CD4-positive, alpha-beta T cell (primary cell): ENCODE measurements at regions not wholly inside any gene's neighbourhood (a gene's known extent, or its start where the extent isn't known, plus 50 kb on each side); places are given as distances from the start of the nearest gene placed in this dataset.

ENCODE experiments used
- ATAC-seq: fragments of 200-7000 bp; cut with Tn5 transposase; one replicate; pipeline ENCODE4 v1.10.0; 2022; ENCODE audit warnings: mild to moderate bottlenecking; ENCODE audit not compliant: poor library complexity
- CTCF ChIA-PET: fragments of 350-600 bp; sonication (Branson Sonifier 250); formaldehyde crosslinking; loops from one replicate; lab custom pipeline; 2021; ENCODE audit warnings: antibody characterized with exemption, inconsistent platforms; lab: Charles Lee
- POLR2A ChIA-PET: fragments of 350-600 bp; sonication (Branson Sonifier 250); formaldehyde crosslinking; loops from one replicate; lab custom pipeline; 2021; ENCODE audit warnings: antibody characterized with exemption, inconsistent platforms; lab: Charles Lee
- DNase-seq, 14 experiments: peaks; one replicate each; pipeline ENCODE4 v3.0.0-alpha.2; 2013 to 2020; ENCODE audit warnings: mixed read lengths in 2 of 14
- H3K27ac ChIP-seq, 2 donors: one replicate each; pipeline versions ENCODE4 v1.5.1 to v1.7.0; 2013; ENCODE audit warnings: low read length in 2 of 2, low read depth in 1 of 2, mild to moderate bottlenecking in 1 of 2
- H3K27me3 ChIP-seq, 2 experiments: 1 replicate in 1 of 2; 2 replicates in 1 of 2; pipeline versions ENCODE4 v1.6.1 to v1.7.0; 2013; ENCODE audit warnings: low read length in 2 of 2, control low read depth in 1 of 2, mild to moderate bottlenecking in 1 of 2, moderate library complexity in 1 of 2; ENCODE audit not compliant: insufficient read depth in 2 of 2, control insufficient read depth in 1 of 2
- H3K36me3 ChIP-seq: one replicate; pipeline ENCODE4 v1.6.1; 2013; ENCODE audit warnings: low read length, control low read depth; ENCODE audit not compliant: insufficient read depth
- H3K4me1 ChIP-seq: one replicate; pipeline ENCODE4 v1.6.1; 2013; ENCODE audit warnings: low read length, control low read depth; ENCODE audit not compliant: insufficient read depth
- H3K4me3 ChIP-seq: one replicate; pipeline ENCODE4 v1.5.1; 2013; ENCODE audit warnings: mild to moderate bottlenecking, low read length, moderate library complexity
- H3K9me3 ChIP-seq, 2 experiments: 1 replicate in 1 of 2; 2 replicates in 1 of 2; pipeline versions ENCODE4 v1.6.1 to v1.7.0; 2013; ENCODE audit warnings: low read length in 2 of 2, mild to moderate bottlenecking in 2 of 2, control low read depth in 1 of 2, moderate library complexity in 1 of 2; ENCODE audit not compliant: control insufficient read depth in 1 of 2, insufficient read depth in 1 of 2
- H3K27ac Mint-ChIP-seq: one replicate; pipeline ENCODE4 v1.8.0; 2020; ENCODE audit warnings: mixed read lengths
- H3K27me3 Mint-ChIP-seq: one replicate; pipeline ENCODE4 v1.8.0; 2021; ENCODE audit warnings: mixed read lengths
- H3K36me3 Mint-ChIP-seq: one replicate; pipeline ENCODE4 v1.8.0; 2021; ENCODE audit warnings: low read depth, mixed read lengths
- H3K4me1 Mint-ChIP-seq: one replicate; pipeline ENCODE4 v1.8.0; 2021; ENCODE audit warnings: low read depth, mixed read lengths
- H3K4me3 Mint-ChIP-seq: one replicate; pipeline ENCODE4 v1.8.0; 2020; ENCODE audit warnings: mild to moderate bottlenecking, mixed read lengths
- H3K9me3 Mint-ChIP-seq: one replicate; pipeline ENCODE4 v1.8.0; 2020; ENCODE audit warnings: mixed read lengths
- intact Hi-C, 2 experiments: fragments of 100-400 bp; cut with DNase I in 1 of 2; cut with micrococcal nuclease in 1 of 2; formaldehyde crosslinking; loops; one replicate each; pipeline versions ENCODE4 v1.15.1 to v1.9.0; 2023 to 2025; cut with DNase I, micrococcal nuclease
- TF ChIP-seq, protein P1 (sequence below): fragments of 200-600 bp; IDR thresholded peaks from one replicate; pipeline ENCODE4 v1.8.0; 2022; ENCODE audit warnings: antibody characterized with exemption, mild to moderate bottlenecking

DNA sequence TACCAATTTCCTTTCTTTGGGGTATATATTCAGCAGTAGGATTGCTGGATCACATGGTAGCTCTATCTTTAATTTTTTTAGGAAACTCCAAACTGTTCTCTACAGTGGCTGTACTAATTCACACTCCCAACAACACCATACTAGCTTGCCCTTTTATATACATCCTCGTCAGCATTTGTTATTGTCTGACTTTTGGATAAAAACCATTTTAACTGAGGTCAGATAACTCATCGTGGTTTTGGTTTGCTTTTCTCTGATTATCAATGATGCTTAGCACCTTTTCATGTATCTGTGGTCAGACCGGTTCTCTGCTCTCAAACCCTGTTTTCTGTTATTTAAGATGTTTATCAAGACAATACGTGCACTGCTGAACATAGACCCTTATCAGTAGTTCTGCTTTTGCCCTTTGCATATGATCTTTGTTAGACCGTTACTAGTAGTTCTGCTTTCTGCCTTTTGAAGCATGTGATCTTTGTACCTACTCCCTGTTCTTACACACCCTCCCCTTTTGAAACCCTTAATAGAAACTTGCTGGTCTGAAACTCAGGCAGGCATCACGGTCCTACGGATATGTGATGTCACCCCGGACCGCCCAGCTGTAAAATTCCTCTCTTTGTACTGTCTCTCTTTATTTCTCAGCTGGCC, 474.3 kb downstream of the RSL24D1 start:
- ATAC-seq: no peak
- intact Hi-C loops: no loop called here
- Mint-ChIP-seq H3K4me1 (no peaks in the 10 kb centered on the region), H3K9me3 (peaks cover 6% of the 10 kb centered on the region), H3K27ac (no peak overlapping the region), H3K36me3 (no peaks in the 10 kb centered on the region), H3K4me3 (no peak overlapping the region), H3K27me3 (no peaks in the 10 kb centered on the region)
- Histone ChIP-seq H3K36me3 (no peaks in the 10 kb centered on the region), H3K4me3 (no peak overlapping the region), H3K27ac (no peak overlapping the region), H3K27me3 (no peaks in the 10 kb centered on the region), H3K9me3 (peaks cover 0 to 6% of the 10 kb centered on the region in 2 experiments), H3K4me1 (no peaks in the 10 kb centered on the region)
- DNase-seq: no peak
- TF ChIP-seq, protein P1, sequence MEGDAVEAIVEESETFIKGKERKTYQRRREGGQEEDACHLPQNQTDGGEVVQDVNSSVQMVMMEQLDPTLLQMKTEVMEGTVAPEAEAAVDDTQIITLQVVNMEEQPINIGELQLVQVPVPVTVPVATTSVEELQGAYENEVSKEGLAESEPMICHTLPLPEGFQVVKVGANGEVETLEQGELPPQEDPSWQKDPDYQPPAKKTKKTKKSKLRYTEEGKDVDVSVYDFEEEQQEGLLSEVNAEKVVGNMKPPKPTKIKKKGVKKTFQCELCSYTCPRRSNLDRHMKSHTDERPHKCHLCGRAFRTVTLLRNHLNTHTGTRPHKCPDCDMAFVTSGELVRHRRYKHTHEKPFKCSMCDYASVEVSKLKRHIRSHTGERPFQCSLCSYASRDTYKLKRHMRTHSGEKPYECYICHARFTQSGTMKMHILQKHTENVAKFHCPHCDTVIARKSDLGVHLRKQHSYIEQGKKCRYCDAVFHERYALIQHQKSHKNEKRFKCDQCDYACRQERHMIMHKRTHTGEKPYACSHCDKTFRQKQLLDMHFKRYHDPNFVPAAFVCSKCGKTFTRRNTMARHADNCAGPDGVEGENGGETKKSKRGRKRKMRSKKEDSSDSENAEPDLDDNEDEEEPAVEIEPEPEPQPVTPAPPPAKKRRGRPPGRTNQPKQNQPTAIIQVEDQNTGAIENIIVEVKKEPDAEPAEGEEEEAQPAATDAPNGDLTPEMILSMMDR: no peak
- POLR2A ChIA-PET: no interaction called here
- CTCF ChIA-PET: no interaction called here

DNA sequence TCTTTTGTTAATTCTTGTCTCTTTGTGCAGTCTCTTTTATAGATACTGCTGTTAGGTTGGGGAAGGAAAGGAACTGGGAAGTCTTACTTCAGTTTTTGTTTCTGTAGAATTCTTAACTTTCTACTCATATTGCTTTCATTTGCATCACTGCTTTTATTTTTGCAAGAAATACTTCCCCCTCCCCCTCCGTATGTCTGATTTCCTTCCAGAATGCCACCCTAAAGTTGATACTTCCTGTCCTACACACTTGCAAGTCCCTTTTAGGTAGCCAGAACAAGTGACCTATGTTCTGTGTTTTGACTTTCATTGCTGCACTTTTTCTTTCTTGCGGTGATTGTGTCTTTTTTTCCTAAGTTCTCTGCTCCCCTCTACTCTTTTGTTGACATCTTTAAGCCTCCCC, 477.4 kb downstream of the RSL24D1 start:
- Histone ChIP-seq H3K4me1 (no peaks in the 10 kb centered on the region), H3K36me3 (no peaks in the 10 kb centered on the region), H3K9me3 (no peaks in the 10 kb centered on the region), H3K4me3 (no peak overlapping the region), H3K27me3 (no peaks in the 10 kb centered on the region), H3K27ac (no peak overlapping the region)
- CTCF ChIA-PET: no interaction called here
- TF ChIP-seq, protein P1: no peak
- POLR2A ChIA-PET: no interaction called here
- Mint-ChIP-seq H3K27me3 (no peaks in the 10 kb centered on the region), H3K4me1 (no peaks in the 10 kb centered on the region), H3K9me3 (peaks cover 6% of the 10 kb centered on the region), H3K36me3 (no peaks in the 10 kb centered on the region), H3K27ac (no peak overlapping the region), H3K4me3 (no peak overlapping the region)
- no peak for DNase-seq
- no peak for ATAC-seq
- intact Hi-C loops: no loop called here

DNA sequence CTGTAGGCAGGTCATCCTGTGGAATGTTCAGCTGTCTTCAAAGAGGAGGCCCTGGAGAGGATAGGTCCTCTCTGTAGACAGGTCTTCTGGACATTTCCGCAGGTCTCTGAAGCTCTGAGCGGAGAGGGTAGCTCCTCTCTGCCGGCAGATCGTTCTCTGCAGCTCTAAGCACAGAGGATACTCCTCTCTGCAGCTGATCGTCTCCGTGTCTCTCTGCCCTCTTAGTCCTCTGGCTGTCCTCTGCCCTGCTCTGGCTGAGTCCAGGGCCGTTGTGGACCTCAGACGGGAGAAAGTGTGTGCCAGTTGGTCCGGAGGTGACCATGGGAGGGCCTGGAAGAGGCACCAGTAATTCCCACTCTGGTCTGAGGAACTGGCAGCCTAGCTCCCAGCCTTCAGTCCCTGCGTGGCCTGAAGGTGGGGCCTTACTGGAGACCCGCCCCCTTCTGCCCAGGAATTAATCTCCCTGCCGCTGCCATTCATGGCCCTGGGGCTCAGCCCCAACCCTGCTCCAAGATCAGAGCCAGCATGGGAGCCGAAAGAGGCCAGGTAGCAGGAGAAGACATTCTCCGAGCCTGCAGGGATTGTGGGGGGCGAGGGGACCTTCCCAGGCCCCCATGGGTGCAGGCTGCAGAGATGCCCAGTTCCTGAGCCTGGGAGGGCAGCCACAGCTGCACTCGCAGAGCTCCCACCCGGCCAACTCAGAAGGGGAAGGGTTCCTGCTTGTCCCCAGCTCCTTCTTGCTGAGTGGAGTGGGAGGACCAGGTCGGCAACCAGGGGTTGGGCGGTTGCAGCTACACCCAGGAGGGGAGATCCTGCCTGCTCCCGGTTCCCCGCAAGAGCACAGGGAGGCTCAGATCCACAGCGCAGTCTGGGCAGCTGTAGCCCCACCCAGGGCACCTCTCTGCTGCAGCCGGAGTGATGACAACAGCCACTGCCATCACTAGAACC, 488.7 kb downstream of the RSL24D1 start:
- Histone ChIP-seq H3K27me3 (no peaks in the 10 kb centered on the region), H3K9me3 (peaks cover 0 to 10% of the 10 kb centered on the region in 2 experiments), H3K4me3 (no peak overlapping the region), H3K36me3 (no peaks in the 10 kb centered on the region), H3K4me1 (no peaks in the 10 kb centered on the region), H3K27ac (no peak overlapping the region)
- Mint-ChIP-seq H3K4me1 (no peaks in the 10 kb centered on the region), H3K4me3 (no peak overlapping the region), H3K27me3 (no peaks in the 10 kb centered on the region), H3K9me3 (no peaks in the 10 kb centered on the region), H3K27ac (no peak overlapping the region), H3K36me3 (no peaks in the 10 kb centered on the region)
- intact Hi-C loops: no loop called here
- ChIA-PET CTCF (no interaction called here), POLR2A (no interaction called here)
- DNase-seq (peak in 1 of 14 experiments; percentile 3), ATAC-seq (no peak)
- TF ChIP-seq, protein P1: no peak
